ENCODE measurements at regions not wholly inside any gene's neighbourhood (a gene's known extent, or its start where the extent isn't known, plus 50 kb on each side); places are given as distances from the start of the nearest gene placed in this dataset.

GRCh38 chr4:180993244-180993836 lies 1249.9 kb upstream of the TENM3 start:
- Histone ChIP-seq H3K27ac (ENCODE audit: low read depth, low read length) (no peak overlapping the region), H3K27me3 (ENCODE audit: control insufficient read depth, insufficient read depth, low read length) (no peaks in the 10 kb centered on the region)

DNA sequence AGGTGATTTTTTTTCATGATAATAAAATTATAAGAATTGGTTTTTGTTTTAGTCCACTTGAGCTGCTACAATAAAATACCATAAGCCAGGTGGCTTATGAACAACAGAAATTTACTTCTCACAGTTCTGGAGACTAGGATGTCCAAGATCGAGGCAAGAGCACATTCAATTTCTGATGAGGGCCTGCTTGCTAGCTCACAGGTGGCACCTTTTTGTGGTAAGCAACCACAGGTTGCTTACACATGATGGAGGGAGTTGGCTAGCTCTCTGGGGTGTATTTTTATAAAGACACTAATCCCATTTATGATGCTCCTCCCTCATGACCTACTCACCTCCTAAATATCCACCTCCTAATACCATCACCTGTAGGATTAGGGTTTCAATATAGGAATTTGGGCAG lies 1248.5 kb upstream of the TENM3 start:
- H3K27me3 ChIP-seq (ENCODE audit: control insufficient read depth, insufficient read depth, low read length) = no peaks in the 10 kb centered on the region
- no peak overlapping the region for H3K9ac ChIP-seq (ENCODE audit: low read length)
- no peak overlapping the region for H3K4me3 ChIP-seq (ENCODE audit: low read length)
- H3K27ac ChIP-seq (ENCODE audit: low read depth, low read length) = no peak overlapping the region
- H3K4me1 ChIP-seq (ENCODE audit: control insufficient read depth, insufficient read depth, low read length) = no peaks in the 10 kb centered on the region
- no peaks in the 10 kb centered on the region for H3K36me3 ChIP-seq (ENCODE audit: control insufficient read depth, insufficient read depth, low read length)

More at GRCh38 chr4:180993244-180993836, 1249.9 kb upstream of the TENM3 start:
- no peaks in the 10 kb centered on the region for H3K36me3 ChIP-seq (ENCODE audit: control insufficient read depth, insufficient read depth, low read length)
- no peak overlapping the region for H3K9ac ChIP-seq (ENCODE audit: low read length)
- no peak overlapping the region for H3K4me3 ChIP-seq (ENCODE audit: low read length)
- H3K4me1 ChIP-seq (ENCODE audit: control insufficient read depth, insufficient read depth, low read length) = no peaks in the 10 kb centered on the region

DNA sequence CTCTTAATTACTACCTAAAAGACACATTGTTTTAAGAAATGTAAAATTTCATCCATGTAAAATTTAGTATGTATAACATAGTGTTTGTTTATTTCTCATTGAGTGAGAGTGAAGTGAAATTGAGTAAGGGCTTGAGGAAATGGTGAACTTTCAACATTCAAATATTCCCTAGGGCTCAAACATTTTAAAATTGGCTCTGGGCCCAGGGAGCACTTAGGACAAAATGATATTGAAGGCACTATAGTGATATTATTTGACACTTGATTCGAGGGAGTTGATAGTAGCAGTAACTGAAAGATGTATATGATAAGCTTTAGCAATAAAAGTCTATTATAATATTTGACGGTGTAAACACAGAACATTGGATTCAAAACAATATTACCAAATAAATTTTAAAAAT lies 1244.0 kb upstream of the TENM3 start:
- H3K36me3 ChIP-seq (ENCODE audit: control insufficient read depth, insufficient read depth, low read length) = no peaks in the 10 kb centered on the region
- H3K27ac ChIP-seq (ENCODE audit: low read depth, low read length) = no peak overlapping the region
- H3K4me3 ChIP-seq (ENCODE audit: low read length) = no peak overlapping the region
- H3K27me3 ChIP-seq (ENCODE audit: control insufficient read depth, insufficient read depth, low read length) = no peaks in the 10 kb centered on the region
- H3K4me1 ChIP-seq (ENCODE audit: control insufficient read depth, insufficient read depth, low read length) = no peaks in the 10 kb centered on the region
- H3K9ac ChIP-seq (ENCODE audit: low read length) = no peak overlapping the region

- Histone ChIP-seq H3K4me1 (ENCODE audit: control insufficient read depth, insufficient read depth, low read length) (no peaks in the 10 kb centered on the region), H3K4me3 (ENCODE audit: low read length) (no peak overlapping the region), H3K9ac (ENCODE audit: low read length) (no peak overlapping the region), H3K27me3 (ENCODE audit: control insufficient read depth, insufficient read depth, low read length) (no peaks in the 10 kb centered on the region), H3K36me3 (ENCODE audit: control insufficient read depth, insufficient read depth, low read length) (no peaks in the 10 kb centered on the region), H3K27ac (ENCODE audit: low read depth, low read length) (no peak overlapping the region)
Measured at GRCh38 chr4:181004056-181004455, 1239.1 kb upstream of the TENM3 start.

- Histone ChIP-seq H3K4me3 (ENCODE audit: low read length) (peak overlapping the region; percentile 24), H3K36me3 (ENCODE audit: control insufficient read depth, insufficient read depth, low read length) (no peaks in the 10 kb centered on the region), H3K4me1 (ENCODE audit: control insufficient read depth, insufficient read depth, low read length) (no peaks in the 10 kb centered on the region), H3K27me3 (ENCODE audit: control insufficient read depth, insufficient read depth, low read length) (no peaks in the 10 kb centered on the region), H3K27ac (ENCODE audit: low read depth, low read length) (no peak overlapping the region), H3K9ac (ENCODE audit: low read length) (no peak overlapping the region)
Measured at GRCh38 chr4:181006499-181007260, 1236.5 kb upstream of the TENM3 start.

- Histone ChIP-seq H3K4me1 (ENCODE audit: control insufficient read depth, insufficient read depth, low read length) (no peaks in the 10 kb centered on the region), H3K36me3 (ENCODE audit: control insufficient read depth, insufficient read depth, low read length) (no peaks in the 10 kb centered on the region), H3K27me3 (ENCODE audit: control insufficient read depth, insufficient read depth, low read length) (no peaks in the 10 kb centered on the region), H3K9ac (ENCODE audit: low read length) (no peak overlapping the region), H3K4me3 (ENCODE audit: low read length) (no peak overlapping the region), H3K27ac (ENCODE audit: low read depth, low read length) (no peak overlapping the region)
Measured at GRCh38 chr4:181007751-181008150, 1235.5 kb upstream of the TENM3 start.

DNA sequence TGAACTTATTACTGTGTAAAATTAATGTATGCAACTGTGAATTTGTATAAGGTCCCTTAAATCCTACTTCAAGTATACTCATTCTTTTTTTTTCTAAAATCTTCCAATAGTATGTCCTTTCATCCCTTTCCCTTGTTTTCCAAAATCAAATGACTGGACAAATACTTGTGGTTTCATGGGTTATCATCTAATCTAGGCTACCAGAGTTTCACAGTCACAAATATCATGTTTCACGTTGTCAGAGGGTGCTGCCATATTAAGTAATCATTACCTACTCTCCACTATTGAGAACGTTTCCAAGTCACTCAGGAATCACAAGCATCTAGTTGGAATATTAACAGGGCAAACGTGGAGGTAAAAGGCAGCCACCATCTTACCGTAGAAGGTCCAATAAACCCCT lies 1235.0 kb upstream of the TENM3 start:
- H3K4me1 ChIP-seq (ENCODE audit: control insufficient read depth, insufficient read depth, low read length) = no peaks in the 10 kb centered on the region
- no peak overlapping the region for H3K27ac ChIP-seq (ENCODE audit: low read depth, low read length)
- no peak overlapping the region for H3K4me3 ChIP-seq (ENCODE audit: low read length)

DNA sequence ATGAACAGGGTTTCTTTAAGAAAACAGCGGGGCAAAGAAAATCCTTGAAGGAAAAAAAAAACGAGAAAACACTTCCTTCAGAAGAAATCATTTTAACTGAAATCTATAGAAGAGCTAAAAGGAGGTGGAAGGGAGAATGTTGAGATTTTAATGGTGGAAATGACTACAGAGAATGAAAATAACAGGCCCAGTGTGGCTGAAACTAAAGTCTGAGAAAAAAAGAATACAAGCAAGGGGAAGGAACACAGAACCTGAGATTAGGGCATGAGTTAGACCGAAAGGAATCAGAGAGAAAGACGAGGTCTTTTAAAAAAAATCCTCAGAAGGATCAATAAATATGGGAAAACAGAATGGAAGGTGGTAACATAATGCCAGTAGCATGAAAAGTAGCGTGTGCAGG lies 1230.0 kb upstream of the TENM3 start:
- Histone ChIP-seq H3K36me3 (ENCODE audit: control insufficient read depth, insufficient read depth, low read length) (no peaks in the 10 kb centered on the region), H3K27me3 (ENCODE audit: control insufficient read depth, insufficient read depth, low read length) (no peaks in the 10 kb centered on the region)

More for the DNA sequence above, 1235.0 kb upstream of the TENM3 start:
- no peaks in the 10 kb centered on the region for H3K27me3 ChIP-seq (ENCODE audit: control insufficient read depth, insufficient read depth, low read length)
- H3K9ac ChIP-seq (ENCODE audit: low read length) = no peak overlapping the region
- no peaks in the 10 kb centered on the region for H3K36me3 ChIP-seq (ENCODE audit: control insufficient read depth, insufficient read depth, low read length)

GRCh38 chr4:181017038-181017437 lies 1226.2 kb upstream of the TENM3 start:
- no peak overlapping the region for H3K27ac ChIP-seq (ENCODE audit: low read depth, low read length)
- no peaks in the 10 kb centered on the region for H3K4me1 ChIP-seq (ENCODE audit: control insufficient read depth, insufficient read depth, low read length)
- no peaks in the 10 kb centered on the region for H3K27me3 ChIP-seq (ENCODE audit: control insufficient read depth, insufficient read depth, low read length)
- H3K9ac ChIP-seq (ENCODE audit: low read length) = no peak overlapping the region
- H3K36me3 ChIP-seq (ENCODE audit: control insufficient read depth, insufficient read depth, low read length) = no peaks in the 10 kb centered on the region
- H3K4me3 ChIP-seq (ENCODE audit: low read length) = no peak overlapping the region

More for the DNA sequence above, 1230.0 kb upstream of the TENM3 start:
- H3K4me3 ChIP-seq (ENCODE audit: low read length) = no peak overlapping the region
- no peaks in the 10 kb centered on the region for H3K4me1 ChIP-seq (ENCODE audit: control insufficient read depth, insufficient read depth, low read length)
- H3K27ac ChIP-seq (ENCODE audit: low read depth, low read length) = no peak overlapping the region
- no peak overlapping the region for H3K9ac ChIP-seq (ENCODE audit: low read length)

GRCh38 chr4:181018472-181018871 lies 1224.7 kb upstream of the TENM3 start:
- no peak overlapping the region for H3K4me3 ChIP-seq (ENCODE audit: low read length)
- no peaks in the 10 kb centered on the region for H3K27me3 ChIP-seq (ENCODE audit: control insufficient read depth, insufficient read depth, low read length)
- H3K36me3 ChIP-seq (ENCODE audit: control insufficient read depth, insufficient read depth, low read length) = no peaks in the 10 kb centered on the region
- no peaks in the 10 kb centered on the region for H3K4me1 ChIP-seq (ENCODE audit: control insufficient read depth, insufficient read depth, low read length)
- no peak overlapping the region for H3K9ac ChIP-seq (ENCODE audit: low read length)
- no peak overlapping the region for H3K27ac ChIP-seq (ENCODE audit: low read depth, low read length)

GRCh38 chr4:181018913-181019312 lies 1224.3 kb upstream of the TENM3 start:
- no peaks in the 10 kb centered on the region for H3K27me3 ChIP-seq (ENCODE audit: control insufficient read depth, insufficient read depth, low read length)
- H3K4me3 ChIP-seq (ENCODE audit: low read length) = no peak overlapping the region
- no peaks in the 10 kb centered on the region for H3K36me3 ChIP-seq (ENCODE audit: control insufficient read depth, insufficient read depth, low read length)
- H3K4me1 ChIP-seq (ENCODE audit: control insufficient read depth, insufficient read depth, low read length) = no peaks in the 10 kb centered on the region
- no peak overlapping the region for H3K9ac ChIP-seq (ENCODE audit: low read length)
- no peak overlapping the region for H3K27ac ChIP-seq (ENCODE audit: low read depth, low read length)

- no peaks in the 10 kb centered on the region for H3K27me3 ChIP-seq (ENCODE audit: control insufficient read depth, insufficient read depth, low read length)
- no peak overlapping the region for H3K4me3 ChIP-seq (ENCODE audit: low read length)
- no peak overlapping the region for H3K9ac ChIP-seq (ENCODE audit: low read length)
- no peaks in the 10 kb centered on the region for H3K4me1 ChIP-seq (ENCODE audit: control insufficient read depth, insufficient read depth, low read length)
- no peaks in the 10 kb centered on the region for H3K36me3 ChIP-seq (ENCODE audit: control insufficient read depth, insufficient read depth, low read length)
- no peak overlapping the region for H3K27ac ChIP-seq (ENCODE audit: low read depth, low read length)
Measured at GRCh38 chr4:181020456-181020855, 1222.7 kb upstream of the TENM3 start.

DNA sequence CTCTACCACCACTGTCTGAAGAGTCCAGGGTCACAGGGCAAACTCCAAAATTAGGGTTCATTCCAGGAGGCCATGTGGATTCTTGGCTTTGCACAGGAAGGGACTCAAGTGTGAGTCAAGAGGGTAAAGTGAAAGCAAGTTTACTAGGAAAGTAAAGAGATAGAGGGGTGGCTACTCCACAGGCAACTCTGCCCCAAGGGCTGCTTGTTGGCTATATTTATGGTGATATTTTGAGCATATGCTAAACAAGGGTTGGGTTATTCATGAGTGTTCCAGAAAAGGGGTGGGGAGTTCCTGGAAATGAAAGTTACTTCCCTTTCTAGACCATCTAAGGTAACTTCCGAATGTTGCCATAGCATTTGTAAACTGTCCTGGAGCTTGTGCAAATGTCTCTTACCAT lies 1222.0 kb upstream of the TENM3 start:
- no peaks in the 10 kb centered on the region for H3K36me3 ChIP-seq (ENCODE audit: control insufficient read depth, insufficient read depth, low read length)

More for the DNA sequence above, 1222.0 kb upstream of the TENM3 start:
- no peaks in the 10 kb centered on the region for H3K27me3 ChIP-seq (ENCODE audit: control insufficient read depth, insufficient read depth, low read length)
- no peaks in the 10 kb centered on the region for H3K4me1 ChIP-seq (ENCODE audit: control insufficient read depth, insufficient read depth, low read length)
- no peak overlapping the region for H3K4me3 ChIP-seq (ENCODE audit: low read length)
- no peak overlapping the region for H3K27ac ChIP-seq (ENCODE audit: low read depth, low read length)
- H3K9ac ChIP-seq (ENCODE audit: low read length) = no peak overlapping the region
